OCI-LY7 (cell line): ENCODE measurements at regions not wholly inside any gene's neighbourhood (a gene's known extent, or its start where the extent isn't known, plus 50 kb on each side); places are given as distances from the start of the nearest gene placed in this dataset.

Experiments used
- BruUV-seq: library from RNA; stranded (reverse); fragments of 400-500 nt; replicated peaks from 2 replicates; lab custom pipeline; 2021; lab: Mats Ljungman, UMichigan
- CTCF ChIA-PET: fragments of 300-600 bp; sonication (Branson Sonifier 250); formaldehyde crosslinking; loops from one replicate; lab custom pipeline; 2022; ENCODE audit warnings: antibody characterized with exemption; ENCODE audit not compliant: unreplicated experiment; lab: Charles Lee
- POLR2A ChIA-PET: fragments of 300-600 bp; sonication (Branson Sonifier 250); formaldehyde crosslinking; loops from one replicate; lab custom pipeline; 2022; ENCODE audit warnings: antibody characterized with exemption; lab: Charles Lee
- DNase-seq: peaks from one replicate; pipeline ENCODE4 v3.0.0-alpha.2; 2015; ENCODE audit warnings: low spot score
- H2AFZ ChIP-seq: fragments of 200-600 bp; sonication (generic), shearing (Covaris generic); 2 replicates; pipeline ENCODE4 v1.6.1; 2014; ENCODE audit warnings: mild to moderate bottlenecking, antibody characterized with exemption, low read length, moderate library complexity
- H3K27ac ChIP-seq: fragments of 200-600 bp; sonication (generic); 2 replicates; pipeline ENCODE4 v1.5.1; 2014; ENCODE audit warnings: mixed run types, low read depth, mild to moderate bottlenecking, moderate library complexity, low read length, inconsistent platforms; ENCODE audit not compliant: poor library complexity, severe bottlenecking
- H3K36me3 ChIP-seq: fragments of 200-600 bp; sonication (generic); 2 replicates; pipeline ENCODE4 v1.6.1; 2014; ENCODE audit warnings: mild to moderate bottlenecking, antibody characterized with exemption, low read length, moderate library complexity, mixed read lengths; ENCODE audit not compliant: insufficient read depth
- H3K4me1 ChIP-seq: fragments of 200-600 bp; sonication (generic); 2 replicates; pipeline ENCODE4 v1.5.1; 2014; ENCODE audit warnings: mild to moderate bottlenecking, low read length; ENCODE audit not compliant: insufficient read depth, poor library complexity, severe bottlenecking
- H3K4me2 ChIP-seq: fragments of 200-600 bp; sonication (generic); 2 replicates; pipeline ENCODE4 v1.6.1; 2014; ENCODE audit warnings: mild to moderate bottlenecking, low read length
- H3K4me3 ChIP-seq: fragments of 200-600 bp; sonication (generic); 2 replicates; pipeline ENCODE4 v1.5.1; 2014; ENCODE audit warnings: mild to moderate bottlenecking, low read depth, low read length; ENCODE audit not compliant: poor library complexity, severe bottlenecking
- H3K79me2 ChIP-seq: fragments of 200-600 bp; sonication (generic); 2 replicates; pipeline ENCODE4 v1.6.1; 2016; ENCODE audit warnings: low read depth, mild to moderate bottlenecking, low read length, moderate library complexity, mixed read lengths; ENCODE audit not compliant: insufficient read depth
- H3K9me2 ChIP-seq: fragments of 200-600 bp; sonication (generic); 2 replicates; pipeline ENCODE4 v1.6.1; 2016; ENCODE audit warnings: mild to moderate bottlenecking, low read length, mixed read lengths; ENCODE audit not compliant: insufficient read depth
- H3K9me3 ChIP-seq: fragments of 200-600 bp; sonication (generic); 2 replicates; pipeline ENCODE4 v1.6.1; 2014; ENCODE audit warnings: mild to moderate bottlenecking, mixed run types, low read length, mixed read lengths
- H4K20me1 ChIP-seq: fragments of 200-600 bp; sonication (generic); 2 replicates; pipeline ENCODE4 v1.6.1; 2014; ENCODE audit warnings: mild to moderate bottlenecking, antibody characterized with exemption, low read length, moderate library complexity, mixed read lengths; ENCODE audit not compliant: insufficient read depth
- CTCF ChIP-seq: fragments of 200-600 bp; sonication (generic); conservative IDR thresholded peaks from 2 replicates; pipeline ENCODE4 v1.5.1; 2014; ENCODE audit warnings: mild to moderate bottlenecking, antibody characterized with exemption, low read length, moderate library complexity, mixed read lengths
- EZH2phosphoT487 ChIP-seq: fragments of 200-600 bp; sonication (generic); IDR thresholded peaks from 2 replicates; pipeline ENCODE4 v1.6.1; 2018; ENCODE audit warnings: low read depth, borderline replicate concordance, mild to moderate bottlenecking, mixed run types, antibody characterized with exemption, low read length, moderate library complexity, mixed read lengths
- intact Hi-C: fragments of 100-400 bp; cut with micrococcal nuclease; formaldehyde crosslinking; loops from one replicate; pipeline ENCODE4 v1.10.0; 2022; ENCODE audit not compliant: unreplicated experiment

DNA sequence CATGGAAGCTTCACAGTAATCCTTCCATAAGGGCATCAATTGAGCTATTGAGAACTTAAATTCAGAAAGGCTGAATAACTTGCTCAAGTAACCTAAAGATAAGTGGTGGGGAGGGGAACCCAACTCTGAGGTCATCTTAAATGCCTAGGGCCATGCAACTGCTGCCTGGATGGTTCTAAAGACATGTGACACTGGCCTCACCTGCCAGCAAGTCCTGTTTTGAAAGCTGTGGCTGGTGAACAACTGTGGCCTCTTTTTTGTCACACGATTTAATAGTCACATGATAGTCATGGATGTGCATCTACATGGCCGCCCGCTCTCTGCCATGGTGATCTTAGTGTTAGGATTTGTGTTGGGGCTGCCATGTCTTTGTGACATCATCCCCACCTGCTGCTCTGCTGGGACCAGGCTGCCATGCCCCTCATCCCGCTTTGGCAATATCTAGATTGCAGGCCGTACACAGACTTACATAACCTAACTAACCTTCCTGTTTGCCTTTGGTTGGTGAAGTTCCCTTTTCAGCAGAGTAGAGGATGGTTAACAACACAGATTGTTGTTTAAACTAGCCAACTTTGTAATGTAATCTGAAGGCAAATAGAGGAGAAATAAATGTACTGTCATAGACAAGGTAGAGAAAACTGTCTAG is 177.9 kb upstream of the SH3BP4 start:
- Histone ChIP-seq H4K20me1 (no peaks in the 10 kb centered on the region), H3K4me1 (no peaks in the 10 kb centered on the region), H3K9me3 (no peaks in the 10 kb centered on the region), H3K9me2 (no peaks in the 10 kb centered on the region), H3K79me2 (no peaks in the 10 kb centered on the region), H2AFZ (no peak overlapping the region), H3K4me2 (no peak overlapping the region), H3K36me3 (no peaks in the 10 kb centered on the region), H3K27ac (no peak overlapping the region), H3K4me3 (no peak overlapping the region)
- ChIA-PET POLR2A (interaction anchor here (0.6 kb wide), 1 partner anchor 538 kb away, joined by 8 read pairs; no protein-coding TSS in a partner anchor), CTCF (no interaction called here)
- BruUV-seq, result no TSS peak
- DNase-seq, result no peak
- no peak for TF ChIP-seq EZH2phosphoT487
- no peak for TF ChIP-seq CTCF
- intact Hi-C loops, result no loop called here

- intact Hi-C loops, result no loop called here
- no peaks in the 10 kb centered on the region for H3K36me3 ChIP-seq
- no peaks in the 10 kb centered on the region for H3K9me2 ChIP-seq
- H3K9me3 ChIP-seq, result no peaks in the 10 kb centered on the region
- H3K4me2 ChIP-seq, result no peak overlapping the region
- TF ChIP-seq EZH2phosphoT487, result no peak
- no peak for TF ChIP-seq CTCF
- no peak overlapping the region for H3K4me3 ChIP-seq
- H3K4me1 ChIP-seq, result no peaks in the 10 kb centered on the region
- no peak overlapping the region for H3K27ac ChIP-seq
- DNase-seq, result no peak
- H3K79me2 ChIP-seq, result no peaks in the 10 kb centered on the region
- no peak overlapping the region for H2AFZ ChIP-seq
- no peaks in the 10 kb centered on the region for H4K20me1 ChIP-seq
- BruUV-seq, result no TSS peak
- ChIA-PET CTCF (no interaction called here), POLR2A (no interaction called here)
Measured at GRCh38 chr2:234773129-234773528, 178.7 kb upstream of the SH3BP4 start.

DNA sequence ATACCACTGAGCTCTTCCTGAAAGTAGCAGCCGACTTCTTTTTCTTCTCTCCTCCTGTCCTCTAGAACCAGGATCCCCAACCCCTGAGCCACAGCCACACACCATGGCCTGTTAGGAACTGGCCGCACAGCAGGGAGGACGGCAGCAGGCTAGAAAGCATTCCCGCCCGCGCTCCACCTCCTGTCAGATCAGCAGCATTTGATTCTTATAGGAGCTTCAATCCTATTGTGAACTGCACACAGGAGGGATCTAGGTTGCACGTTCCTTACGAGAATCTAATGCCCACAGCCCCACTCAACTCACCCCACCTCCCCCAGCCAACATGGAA is 179.1 kb upstream of the SH3BP4 start:
- CTCF ChIA-PET, result no interaction called here
- POLR2A ChIA-PET, result no interaction called here
- Histone ChIP-seq H3K79me2 (no peaks in the 10 kb centered on the region), H3K4me1 (no peaks in the 10 kb centered on the region), H3K4me2 (no peak overlapping the region), H3K27ac (no peak overlapping the region), H3K9me3 (no peaks in the 10 kb centered on the region), H4K20me1 (no peaks in the 10 kb centered on the region), H3K9me2 (no peaks in the 10 kb centered on the region), H3K4me3 (no peak overlapping the region), H3K36me3 (no peaks in the 10 kb centered on the region), H2AFZ (no peak overlapping the region)
- DNase-seq, result no peak
- intact Hi-C loops, result no loop called here
- TF ChIP-seq EZH2phosphoT487 (no peak), CTCF (no peak)
- no TSS peak for BruUV-seq
